ENCODE measurements at regions not wholly inside any gene's neighbourhood (a gene's known extent, or its start where the extent isn't known, plus 50 kb on each side); places are given as distances from the start of the nearest gene placed in this dataset.

DNA sequence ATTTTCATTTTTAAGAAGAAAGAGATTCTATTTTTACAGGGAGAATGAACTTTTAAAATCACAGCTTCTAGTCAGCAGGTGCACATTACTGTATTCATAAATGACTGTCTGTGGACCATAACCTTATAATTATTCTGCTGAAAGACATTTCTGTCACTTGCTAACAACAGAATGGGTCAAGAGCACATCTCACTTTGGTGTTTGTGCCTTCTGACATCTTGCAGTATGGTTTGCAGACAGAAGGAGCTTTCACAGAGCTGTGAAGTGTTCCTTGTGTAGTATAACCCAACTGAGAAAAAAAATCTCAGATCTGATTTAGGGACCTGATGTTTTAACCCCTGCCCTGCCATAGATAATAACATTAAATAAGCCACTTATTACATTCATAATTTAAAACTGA, 131.4 kb upstream of the CTSO start:
- CTCF ChIA-PET = no interaction called here
- in situ Hi-C loops (cut with MboI; ENCODE audit: low sequenced_read_pairs) = no loop called here
- TF ChIP-seq MAZ (IDR thresholded peaks at IDR 0.05; ENCODE audit: borderline replicate concordance, low read depth, low read length) (no peak), MXI1 (IDR thresholded peaks at IDR 0.05; ENCODE audit: borderline replicate concordance, low read depth, low read length) (no peak), BHLHE40 (IDR thresholded peaks at IDR 0.05; ENCODE audit: low read depth, low read length) (no peak), POLR2A (IDR thresholded peaks at IDR 0.05; ENCODE audit: low read depth, low read length) (no peak), ELK1 (IDR thresholded peaks at IDR 0.05; ENCODE audit: borderline replicate concordance, low read depth, low read length) (no peak), FOS (IDR thresholded peaks at IDR 0.05; ENCODE audit: low read depth, low read length) (no peak), CEBPB (IDR thresholded peaks at IDR 0.05; ENCODE audit: low read depth, low read length) (no peak)
- TF ChIP-seq, protein P1, sequence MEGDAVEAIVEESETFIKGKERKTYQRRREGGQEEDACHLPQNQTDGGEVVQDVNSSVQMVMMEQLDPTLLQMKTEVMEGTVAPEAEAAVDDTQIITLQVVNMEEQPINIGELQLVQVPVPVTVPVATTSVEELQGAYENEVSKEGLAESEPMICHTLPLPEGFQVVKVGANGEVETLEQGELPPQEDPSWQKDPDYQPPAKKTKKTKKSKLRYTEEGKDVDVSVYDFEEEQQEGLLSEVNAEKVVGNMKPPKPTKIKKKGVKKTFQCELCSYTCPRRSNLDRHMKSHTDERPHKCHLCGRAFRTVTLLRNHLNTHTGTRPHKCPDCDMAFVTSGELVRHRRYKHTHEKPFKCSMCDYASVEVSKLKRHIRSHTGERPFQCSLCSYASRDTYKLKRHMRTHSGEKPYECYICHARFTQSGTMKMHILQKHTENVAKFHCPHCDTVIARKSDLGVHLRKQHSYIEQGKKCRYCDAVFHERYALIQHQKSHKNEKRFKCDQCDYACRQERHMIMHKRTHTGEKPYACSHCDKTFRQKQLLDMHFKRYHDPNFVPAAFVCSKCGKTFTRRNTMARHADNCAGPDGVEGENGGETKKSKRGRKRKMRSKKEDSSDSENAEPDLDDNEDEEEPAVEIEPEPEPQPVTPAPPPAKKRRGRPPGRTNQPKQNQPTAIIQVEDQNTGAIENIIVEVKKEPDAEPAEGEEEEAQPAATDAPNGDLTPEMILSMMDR (conservative IDR thresholded peaks at IDR 0.05; ENCODE audit: low read depth, low read length) = no peak

More for the DNA sequence above, 131.4 kb upstream of the CTSO start:
- no peak overlapping the region for H3K4me2 ChIP-seq (ENCODE audit: low read depth, low read length)
- no peaks in the 10 kb centered on the region for H3K9me3 ChIP-seq (ENCODE audit: control insufficient read depth, insufficient read depth, low read length)
- H2BK120ac ChIP-seq (ENCODE audit: low read depth, low read length) = no peak overlapping the region
- no TSS peak for BruUV-seq (replicated peaks)
- H3K56ac ChIP-seq (ENCODE audit: extremely low read depth, insufficient read depth, low read length) = no peak overlapping the region
- H3K79me1 ChIP-seq (ENCODE audit: low read depth in 1 of 2, low read length in 2 of 2) = no peaks in the 10 kb centered on the region
- no peak overlapping the region for H2AFZ ChIP-seq (replicated peaks; ENCODE audit: low read length, poor library complexity)
- H3K9me1 ChIP-seq (ENCODE audit: insufficient read depth, low read length) = no peaks in the 10 kb centered on the region
- H4K20me1 ChIP-seq (ENCODE audit: insufficient read depth, low read length) = no peaks in the 10 kb centered on the region
- H3K4me1 ChIP-seq (ENCODE audit: control insufficient read depth, insufficient read depth, low read length) = no peaks in the 10 kb centered on the region
- H3K27me3 ChIP-seq (ENCODE audit: control insufficient read depth, insufficient read depth, low read length) = no peaks in the 10 kb centered on the region
- no peak overlapping the region for H3K18ac ChIP-seq (ENCODE audit: low read depth, low read length)
- H3K9ac ChIP-seq (ENCODE audit: low read depth, low read length) = no peak overlapping the region
- no peak overlapping the region for H3K23ac ChIP-seq (ENCODE audit: low read depth, low read length)
- H2BK5ac ChIP-seq (ENCODE audit: low read depth, low read length, poor library complexity, severe bottlenecking) = no peak overlapping the region
- H3K27ac ChIP-seq (ENCODE audit: insufficient read depth, low read length) = no peak overlapping the region
- POLR2A ChIA-PET (ENCODE audit: unreplicated experiment) = no interaction called here
- no peak overlapping the region for H3K4ac ChIP-seq (ENCODE audit: low read depth, low read length)
- no peaks in the 10 kb centered on the region for H3K36me3 ChIP-seq (ENCODE audit: control insufficient read depth, insufficient read depth, low read length)
- ATAC-seq (ENCODE audit: low read depth) (no peak), DNase-seq (no peak)
- H3K4me3 ChIP-seq (ENCODE audit: insufficient read depth, low read depth, low read length) = no peak overlapping the region
- dilution Hi-C loops (cut with HindIII; ENCODE audit: low sequenced_read_pairs, unreplicated experiment) = no loop called here
- no peak overlapping the region for H2AK9ac ChIP-seq (replicated peaks; ENCODE audit: low read depth, low read length, poor library complexity)
- no peak overlapping the region for H4K91ac ChIP-seq (ENCODE audit: insufficient read depth, low read depth, low read length)
- H3K14ac ChIP-seq (replicated peaks; ENCODE audit: low read depth, low read length) = no peak overlapping the region
- H2AK5ac ChIP-seq (ENCODE audit: low read depth, low read length) = no peak overlapping the region
- H2BK20ac ChIP-seq (ENCODE audit: low read depth, low read length) = no peak overlapping the region
- H4K5ac ChIP-seq (ENCODE audit: low read depth, low read length) = no peak overlapping the region
- no peak overlapping the region for H4K8ac ChIP-seq (ENCODE audit: low read depth in 2 of 2, low read length in 2 of 2)
- intact Hi-C loops (cut with micrococcal nuclease) = no loop called here
- no peak overlapping the region for H2BK15ac ChIP-seq (ENCODE audit: low read depth, low read length)
